ENCODE measurements at regions not wholly inside any gene's neighbourhood (a gene's known extent, or its start where the extent isn't known, plus 50 kb on each side); places are given as distances from the start of the nearest gene placed in this dataset.
"Not testable (repeated sequence)": the region's sequence is repeated elsewhere in the genome, so short reads cannot be mapped to it uniquely, and the experiment has no call there.

- no peak for DNase-seq
Measured at GRCh38 chr10:106038246-106038645, 1126.3 kb downstream of the SORCS1 start.

GRCh38 chr10:106033065-106033464 is 1131.4 kb downstream of the SORCS1 start:
- no peak for DNase-seq

GRCh38 chr10:106032450-106033002 is 1132.0 kb downstream of the SORCS1 start:
- DNase-seq = no peak

- no peak for DNase-seq
Measured at GRCh38 chr10:106027240-106027639, 1137.3 kb downstream of the SORCS1 start.

- DNase-seq = no peak
Measured at GRCh38 chr10:106025208-106025811, 1139.2 kb downstream of the SORCS1 start.

GRCh38 chr10:106023329-106023728 is 1141.2 kb downstream of the SORCS1 start:
- DNase-seq = no peak

GRCh38 chr10:106019559-106019958 is 1144.9 kb downstream of the SORCS1 start:
- DNase-seq = not testable (repeated sequence)

GRCh38 chr10:106015369-106016199 is 1148.9 kb downstream of the SORCS1 start:
- not testable (repeated sequence) for DNase-seq

- no peak for DNase-seq
Measured at GRCh38 chr10:106011250-106011649, 1153.3 kb downstream of the SORCS1 start.

- DNase-seq = no peak
Measured at GRCh38 chr10:106000721-106001120, 1163.8 kb downstream of the SORCS1 start.

GRCh38 chr10:105993609-105994008 is 1170.9 kb downstream of the SORCS1 start:
- no peak for DNase-seq

- no peak for DNase-seq
Measured at GRCh38 chr10:105992928-105993327, 1171.6 kb downstream of the SORCS1 start.

GRCh38 chr10:105990529-105990928 is 1174.0 kb downstream of the SORCS1 start:
- DNase-seq = no peak

GRCh38 chr10:105989995-105990394 is 1174.5 kb downstream of the SORCS1 start:
- DNase-seq = no peak

- DNase-seq = no peak
Measured at GRCh38 chr10:105988848-105989247, 1175.7 kb downstream of the SORCS1 start.

- DNase-seq = no peak
Measured at GRCh38 chr10:105986912-105987635, 1177.4 kb downstream of the SORCS1 start.

GRCh38 chr10:105986486-105986885 is 1178.0 kb downstream of the SORCS1 start:
- no peak for DNase-seq

- no peak for DNase-seq
Measured at GRCh38 chr10:105982735-105983134, 1181.8 kb downstream of the SORCS1 start.

- no peak for DNase-seq
Measured at GRCh38 chr10:105981679-105982078, 1182.8 kb downstream of the SORCS1 start.

- no peak for DNase-seq
Measured at GRCh38 chr10:105974803-105975456, 1189.6 kb downstream of the SORCS1 start.

GRCh38 chr10:105973902-105974301 is 1190.6 kb downstream of the SORCS1 start:
- DNase-seq = no peak

GRCh38 chr10:105973360-105973759 is 1191.1 kb downstream of the SORCS1 start:
- DNase-seq = no peak

- DNase-seq = no peak
Measured at GRCh38 chr10:105971460-105971859, 1193.0 kb downstream of the SORCS1 start.

Measured in stimulated activated CD4-positive, alpha-beta T cell treated with anti-CD3 and anti-CD28 coated beads, Interleukin-2, amount 100 ng/mL, for 48 hours (primary cell).